ENCODE measurements at regions not wholly inside any gene's neighbourhood (a gene's known extent, or its start where the extent isn't known, plus 50 kb on each side); places are given as distances from the start of the nearest gene placed in this dataset.

- WGBS (ENCODE audit: low lambda C conversion rate), result 0% methylated on average over 2 of the region's 2 CpGs
These were observed 327.6 kb downstream of the TDRD15 start for GRCh38 chr2:21451403-21451802.

More at GRCh38 chr2:21451403-21451802, 327.6 kb downstream of the TDRD15 start:
- TF ChIP-seq ZNF260 (CRISPR knock-in tag; IDR thresholded peaks at IDR 0.05; ENCODE audit: borderline replicate concordance, low read depth), result no peak
- TF ChIP-seq ASH2L (IDR thresholded peaks at IDR 0.05; ENCODE audit: insufficient read length, low read depth, low read length), result no peak
- no peak for TF ChIP-seq PATZ1 (CRISPR knock-in tag; IDR thresholded peaks at IDR 0.05)
- no peak for TF ChIP-seq ZNF570 (CRISPR knock-in tag; IDR thresholded peaks at IDR 0.05; ENCODE audit: borderline replicate concordance)
- no peak for TF ChIP-seq ARNT (IDR thresholded peaks at IDR 0.05)
- TF ChIP-seq ZNF800 (CRISPR knock-in tag; IDR thresholded peaks at IDR 0.05), result no peak
- TF ChIP-seq ZNF563 (CRISPR knock-in tag; IDR thresholded peaks at IDR 0.05), result no peak
- TF ChIP-seq SKIL (CRISPR knock-in tag; IDR thresholded peaks at IDR 0.05; ENCODE audit: borderline replicate concordance), result no peak
- Histone ChIP-seq H3K4me1 (ENCODE audit: insufficient read depth, low read length) (no peaks in the 10 kb centered on the region), H3K27me3 (ENCODE audit: control insufficient read depth in 1 of 2, insufficient read depth in 2 of 2, low read length in 2 of 2) (0 out of 5 replicates have a peak, but pooled peaks cover 0 to 3% of the 10 kb centered on the region in 2 experiments), H3K9ac (ENCODE audit: insufficient read depth, low read depth, low read length) (no peak overlapping the region), H3K36me3 (replicated peaks in 1 of 2; ENCODE audit: control insufficient read depth in 1 of 2, insufficient read depth in 2 of 2, low read length in 2 of 2) (no peaks in the 10 kb centered on the region), H3K79me2 (ENCODE audit: insufficient read depth, low read length) (no peaks in the 10 kb centered on the region), H2AFZ (ENCODE audit: low read length) (no peak overlapping the region), H3K9me3 (ENCODE audit: low read length) (no peaks in the 10 kb centered on the region), H3K4me2 (ENCODE audit: low read depth, low read length) (no peak overlapping the region), H3K27ac (ENCODE audit: extremely low read length, insufficient read depth, low read length) (no peak overlapping the region), H4K20me1 (ENCODE audit: insufficient read depth, low read length) (no peaks in the 10 kb centered on the region), H3K4me3 (replicated peaks in 1 of 3; ENCODE audit: insufficient read depth in 1 of 3, low read depth in 2 of 3, low read length in 3 of 3) (no peak overlapping the region)
- CTCF ChIA-PET (ENCODE audit: low intra/inter-chr PET ratio, low total read pairs), result no interaction called here
- ATAC-seq, result no peak
- no peak for FAIRE-seq
- DNase-seq (ENCODE audit: low spot score), result no peak
- no TSS peak for BruUV-seq (replicated peaks)
- in situ Hi-C loops (cut with HindIII; ENCODE audit: extremely low pct_ligation_motif_present, low pct_unique_long_range_greater_than_20kb), result no loop called here
- intact Hi-C loops (cut with micrococcal nuclease; ENCODE audit: unreplicated experiment), result no loop called here
- POLR2A ChIA-PET, result no interaction called here

Data from HepG2 (cell line).